Effector CD8-positive, alpha-beta T cell (primary cell): ENCODE measurements at regions not wholly inside any gene's neighbourhood (a gene's known extent, or its start where the extent isn't known, plus 50 kb on each side); places are given as distances from the start of the nearest gene placed in this dataset.
"Not testable (repeated sequence)": the region's sequence is repeated elsewhere in the genome, so short reads cannot be mapped to it uniquely, and the experiment has no call there.

ENCODE experiments used
- DNase-seq: peaks from one replicate; lab custom pipeline; 2025; lab: John Stamatoyannopoulos, UW

DNA sequence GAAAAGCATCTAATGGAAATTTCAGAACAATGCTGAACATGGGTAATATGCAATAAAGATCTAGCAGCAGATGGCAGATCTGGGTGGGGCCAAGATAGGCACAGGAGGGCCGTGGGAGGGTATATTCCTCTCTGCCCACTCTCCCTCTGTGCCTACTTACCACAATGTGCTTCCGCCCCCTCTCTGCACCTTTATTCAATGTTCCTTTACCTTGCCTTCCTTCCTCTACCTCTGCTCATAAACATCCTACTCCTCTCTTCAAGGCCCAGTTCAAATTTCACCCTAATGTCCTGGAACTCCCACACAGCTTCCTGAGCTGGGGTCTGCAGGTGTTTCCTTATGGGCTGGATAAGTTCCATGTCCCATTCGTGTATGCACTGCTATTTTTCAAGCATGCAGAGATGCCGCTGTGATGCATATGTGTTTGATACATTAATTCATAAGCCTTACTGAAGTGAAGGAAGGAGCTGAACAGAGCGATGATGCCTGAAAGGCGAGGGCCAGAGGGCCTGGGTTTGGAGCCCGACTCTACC, 65.6 kb upstream of the EDEM3 start:
- no peak for DNase-seq

DNA sequence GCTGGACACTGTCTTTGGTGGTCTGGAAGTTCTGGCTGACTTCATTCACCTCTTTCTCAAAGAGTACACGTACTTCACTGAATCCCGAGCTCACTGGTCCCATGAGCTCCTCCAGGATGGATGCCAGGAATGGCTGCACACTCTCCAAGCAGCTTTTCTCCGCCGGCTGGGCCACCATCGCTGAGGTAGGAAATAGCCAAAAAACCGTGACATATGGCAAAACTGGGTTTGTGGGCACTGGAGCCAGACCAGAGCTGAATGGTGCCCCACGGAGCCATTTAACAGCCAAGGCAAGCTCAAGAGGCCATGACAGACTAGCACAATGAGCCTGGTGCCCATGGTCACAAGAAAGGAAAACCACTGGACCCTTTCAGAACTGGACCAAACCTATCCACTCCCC, 64.0 kb upstream of the EDEM3 start:
- DNase-seq: no peak

DNA sequence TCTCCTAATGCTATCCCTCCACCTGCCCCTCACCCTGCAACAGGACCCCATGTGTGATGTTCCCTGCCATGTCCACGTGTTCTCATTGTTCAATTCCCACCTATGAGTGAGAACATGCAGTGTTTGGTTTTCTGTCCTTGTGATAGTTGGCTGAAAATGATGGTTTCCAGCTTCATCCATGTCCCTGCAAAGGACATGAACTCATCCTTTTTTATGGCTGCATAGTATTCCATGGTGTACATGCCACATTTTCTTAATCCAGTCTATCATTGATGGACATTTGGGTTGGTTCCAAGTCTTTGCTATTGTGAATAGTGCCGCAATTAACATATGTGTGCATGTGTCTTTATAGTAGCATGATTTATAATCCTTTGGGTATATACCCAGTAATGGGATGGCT, 62.3 kb upstream of the EDEM3 start:
- DNase-seq: not testable (repeated sequence)

DNA sequence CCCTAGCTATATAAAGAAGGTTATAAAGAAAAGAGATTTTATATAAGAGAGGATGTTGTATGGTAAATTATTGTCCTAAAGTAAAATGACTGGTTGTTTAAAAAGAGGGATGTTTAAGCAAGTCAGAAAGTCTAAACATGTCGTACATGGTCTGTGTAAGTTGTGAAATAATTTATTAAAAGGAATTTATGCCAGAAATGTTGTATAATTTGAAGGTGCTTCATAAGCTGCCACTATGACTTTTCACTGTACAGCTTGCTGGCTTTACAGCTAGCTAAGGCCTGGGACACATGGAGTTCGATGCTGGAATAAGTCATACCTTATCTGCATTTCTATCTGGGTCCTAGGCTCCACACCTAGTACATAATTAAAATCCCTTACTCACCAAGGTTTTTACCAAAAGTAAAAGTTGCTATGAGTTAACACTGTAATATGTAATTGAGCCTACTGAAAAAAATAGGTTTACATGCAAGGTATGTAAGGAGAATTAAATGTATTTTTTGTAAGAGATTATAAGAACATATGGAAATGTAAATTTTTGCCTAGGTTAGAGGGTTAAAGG, 59.0 kb upstream of the EDEM3 start:
- no peak for DNase-seq

DNA sequence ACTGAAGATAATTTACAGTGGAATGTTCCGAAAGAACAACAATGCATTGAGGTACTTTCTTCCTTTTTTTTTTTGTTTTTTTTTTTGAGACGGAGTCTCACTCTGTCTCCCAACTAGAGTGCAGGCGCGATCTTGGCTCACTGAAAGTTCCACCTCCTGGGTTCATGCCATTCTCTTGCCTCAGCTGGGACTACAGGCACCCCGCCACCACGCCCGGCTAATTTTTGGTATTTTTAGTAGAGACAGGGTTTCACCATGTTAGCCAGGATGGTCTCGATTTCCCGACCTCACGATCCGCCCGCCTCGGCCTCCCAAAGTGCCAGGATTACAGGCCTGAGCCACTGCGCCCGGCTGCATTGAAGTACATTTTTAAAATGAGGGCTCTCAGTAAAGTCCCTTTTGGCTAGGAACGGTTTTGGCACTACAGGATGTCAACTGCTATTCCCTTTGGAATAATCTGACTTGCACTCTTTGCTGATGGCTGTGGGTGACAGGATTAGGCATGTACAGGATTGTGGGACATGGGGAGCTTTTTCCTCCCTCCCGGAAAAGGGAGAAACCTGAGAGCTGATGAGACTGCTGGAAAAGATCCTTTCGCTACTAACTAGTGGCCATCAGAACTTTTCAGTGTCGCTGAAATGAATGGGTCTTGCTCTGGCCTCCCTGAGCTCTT, 56.9 kb upstream of the EDEM3 start:
- DNase-seq: no peak

DNA sequence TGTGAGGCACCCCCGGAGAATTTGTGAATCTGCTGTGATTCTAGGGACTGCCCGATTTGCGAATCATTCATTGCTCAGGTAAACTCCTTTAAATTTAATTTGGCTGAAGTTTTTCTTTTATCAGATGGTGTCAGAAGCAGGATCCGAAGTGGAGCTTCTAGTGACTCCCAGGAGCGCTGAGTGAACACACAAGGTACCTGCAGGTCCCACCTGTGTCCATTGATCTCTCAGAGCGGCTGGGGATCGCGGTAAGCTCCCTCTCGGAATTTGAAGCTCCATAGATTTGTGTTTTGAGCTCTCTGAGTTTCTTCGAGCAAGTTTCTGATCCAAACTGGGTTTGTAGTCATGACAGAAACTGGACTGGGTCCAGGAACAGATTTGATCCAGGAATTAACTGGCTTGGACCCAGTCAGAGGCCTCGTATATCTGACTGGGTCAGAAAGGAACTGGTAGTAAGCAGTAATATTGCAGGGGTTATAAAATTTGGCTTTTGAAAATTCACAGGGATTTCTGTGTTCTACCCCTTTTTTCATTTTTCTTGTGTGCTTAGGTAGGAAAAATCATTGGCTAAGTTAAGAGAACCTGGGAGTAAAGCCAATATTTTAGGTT, 56.2 kb upstream of the EDEM3 start:
- no peak for DNase-seq

DNA sequence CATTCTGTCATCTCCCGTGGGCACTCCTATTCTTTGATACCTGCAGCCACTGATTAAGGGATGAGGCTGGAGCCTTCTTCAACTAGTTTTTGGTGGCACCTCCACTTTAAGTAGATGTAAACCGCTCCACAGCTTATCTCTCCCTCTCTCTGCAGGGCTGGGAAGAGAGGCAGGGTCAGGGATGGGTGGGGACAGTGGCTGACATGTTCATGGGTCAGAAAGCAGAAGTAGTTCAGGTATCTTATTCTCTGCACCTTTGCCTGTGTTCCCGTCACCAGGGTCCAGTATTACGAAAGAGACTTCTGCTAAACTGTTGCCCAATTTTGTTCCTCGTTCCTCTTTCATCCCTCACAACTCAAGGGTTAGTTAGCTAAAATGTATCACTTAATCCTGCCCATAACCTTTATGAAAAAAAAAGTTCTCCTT, 51.7 kb upstream of the EDEM3 start:
- DNase-seq: no peak

DNA sequence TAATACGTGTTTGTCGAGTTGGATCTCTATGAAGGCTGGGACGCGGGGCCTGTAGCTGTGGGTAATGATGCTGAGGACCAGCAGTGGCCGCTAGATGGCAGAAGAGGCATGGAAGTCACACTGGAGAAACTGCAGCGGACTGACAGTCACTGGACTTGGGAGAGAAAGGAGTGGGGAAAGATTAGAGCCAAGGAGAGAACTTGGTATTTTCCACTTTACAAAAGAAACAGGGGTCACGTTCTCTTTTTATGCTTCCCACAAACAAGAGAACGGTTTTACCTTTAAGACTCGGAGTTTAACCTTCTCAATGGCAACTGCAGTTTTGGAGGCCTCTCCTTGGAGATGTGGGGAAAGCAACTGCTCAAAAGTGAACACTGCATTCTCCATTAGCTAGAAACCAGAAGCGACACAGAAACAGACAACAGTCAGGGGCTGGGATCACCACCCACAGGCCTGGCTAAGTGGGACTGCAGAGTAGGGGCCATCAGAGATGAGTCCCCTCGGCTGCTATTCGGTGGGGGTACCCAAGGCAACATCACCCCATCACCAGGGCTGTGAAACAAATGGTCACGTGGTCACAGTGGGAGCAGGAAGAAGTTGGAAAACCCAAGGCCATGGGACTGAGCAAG, 51.1 kb upstream of the EDEM3 start:
- peak; percentile 68 for DNase-seq
